ENCODE measurements at regions not wholly inside any gene's neighbourhood (a gene's known extent, or its start where the extent isn't known, plus 50 kb on each side); places are given as distances from the start of the nearest gene placed in this dataset.
"Not testable (repeated sequence)": the region's sequence is repeated elsewhere in the genome, so short reads cannot be mapped to it uniquely, and the experiment has no call there.

DNA sequence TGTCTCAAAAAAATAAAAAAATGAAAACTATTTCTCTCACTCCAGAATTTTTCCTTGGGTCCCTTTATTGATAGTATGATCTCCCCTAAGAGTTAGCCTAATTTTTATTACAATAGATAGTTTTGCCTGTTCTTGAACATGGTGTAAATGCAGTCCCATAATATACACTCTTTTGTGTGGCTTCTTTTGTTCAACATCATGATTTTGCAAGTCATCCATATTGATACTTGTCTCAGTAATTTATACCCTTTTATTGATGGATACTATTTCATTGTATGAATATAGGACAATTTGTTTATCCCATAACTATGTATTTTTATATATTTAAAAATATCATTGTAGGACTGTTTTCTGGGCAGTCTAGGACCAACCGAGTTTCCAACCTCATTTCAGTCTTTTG, 207.0 kb downstream of the UTP18 start:
- Histone ChIP-seq H3K4me1 (ENCODE audit: control insufficient read depth, insufficient read depth, low read length) (no peaks in the 10 kb centered on the region), H3K9ac (ENCODE audit: low read length) (no peak overlapping the region), H3K27me3 (replicated peaks; ENCODE audit: control insufficient read depth, insufficient read depth, low read length) (no peaks in the 10 kb centered on the region)

DNA sequence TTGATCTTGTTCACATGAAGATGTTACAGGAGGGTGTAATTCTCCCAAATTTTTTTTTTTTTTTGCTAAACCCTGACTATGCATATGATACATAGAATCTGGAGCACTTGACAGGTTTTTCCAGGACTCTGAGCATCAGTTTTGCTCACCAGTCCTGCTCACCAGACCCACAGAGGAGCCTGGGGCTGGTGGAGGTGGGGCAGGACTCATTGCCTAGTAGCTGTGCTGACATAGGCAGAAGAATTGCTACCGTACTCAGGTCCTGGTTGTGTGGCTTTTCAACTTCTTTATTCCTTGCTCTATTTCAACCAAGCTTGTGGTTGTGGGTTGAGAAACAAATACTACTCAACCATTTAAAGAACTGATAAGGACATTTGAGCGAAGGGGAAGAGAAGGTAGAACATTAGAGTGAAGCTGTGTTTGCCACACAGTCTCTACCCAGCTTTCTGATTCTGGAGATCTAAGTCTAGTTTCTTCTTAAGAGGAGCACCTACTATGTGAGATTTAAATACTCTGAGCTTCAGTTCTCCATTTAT, 212.4 kb downstream of the UTP18 start:
- Histone ChIP-seq H3K4me1 (ENCODE audit: control insufficient read depth, insufficient read depth, low read length) (no peaks in the 10 kb centered on the region), H3K4me3 (ENCODE audit: low read length) (no peak overlapping the region), H3K9ac (ENCODE audit: low read length) (no peak overlapping the region), H3K36me3 (ENCODE audit: control insufficient read depth, insufficient read depth, low read length, severe bottlenecking) (no peaks in the 10 kb centered on the region), H3K27me3 (replicated peaks; ENCODE audit: control insufficient read depth, insufficient read depth, low read length) (no peaks in the 10 kb centered on the region), H3K9me3 (ENCODE audit: control insufficient read depth, low read length) (no peaks in the 10 kb centered on the region)
- DNase-seq (ENCODE audit: low read depth): no peak

More for the DNA sequence above, 207.0 kb downstream of the UTP18 start:
- Histone ChIP-seq H3K36me3 (ENCODE audit: control insufficient read depth, insufficient read depth, low read length, severe bottlenecking) (no peaks in the 10 kb centered on the region), H3K4me3 (ENCODE audit: low read length) (no peak overlapping the region), H3K9me3 (ENCODE audit: control insufficient read depth, low read length) (no peaks in the 10 kb centered on the region)
- no peak for DNase-seq (ENCODE audit: low read depth)

DNA sequence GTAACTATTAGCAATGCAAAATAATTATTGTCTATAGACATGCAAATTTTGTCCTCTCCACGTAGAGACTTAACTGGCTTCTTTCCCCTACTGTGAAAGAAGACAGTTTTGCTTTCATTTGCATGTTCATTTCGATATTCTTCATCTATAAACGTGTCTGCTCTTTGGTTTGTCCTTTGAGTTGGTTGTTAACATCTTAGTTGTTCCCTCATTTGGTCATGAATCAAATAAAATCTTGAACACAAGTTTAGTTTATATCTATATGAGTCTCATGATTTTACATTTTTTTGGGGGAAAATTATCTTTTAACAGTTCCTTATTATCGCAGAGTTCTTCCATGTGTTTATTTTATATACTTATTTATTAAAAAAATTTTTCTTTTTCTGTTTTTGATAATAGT, 214.4 kb downstream of the UTP18 start:
- H3K4me1 ChIP-seq (ENCODE audit: control insufficient read depth, insufficient read depth, low read length): no peaks in the 10 kb centered on the region
- no peak for DNase-seq (ENCODE audit: low read depth)
- no peak overlapping the region for H3K9ac ChIP-seq (ENCODE audit: low read length)
- no peaks in the 10 kb centered on the region for H3K27me3 ChIP-seq (replicated peaks; ENCODE audit: control insufficient read depth, insufficient read depth, low read length)
- no peaks in the 10 kb centered on the region for H3K9me3 ChIP-seq (ENCODE audit: control insufficient read depth, low read length)
- no peaks in the 10 kb centered on the region for H3K36me3 ChIP-seq (ENCODE audit: control insufficient read depth, insufficient read depth, low read length, severe bottlenecking)
- H3K4me3 ChIP-seq (ENCODE audit: low read length): no peak overlapping the region

DNA sequence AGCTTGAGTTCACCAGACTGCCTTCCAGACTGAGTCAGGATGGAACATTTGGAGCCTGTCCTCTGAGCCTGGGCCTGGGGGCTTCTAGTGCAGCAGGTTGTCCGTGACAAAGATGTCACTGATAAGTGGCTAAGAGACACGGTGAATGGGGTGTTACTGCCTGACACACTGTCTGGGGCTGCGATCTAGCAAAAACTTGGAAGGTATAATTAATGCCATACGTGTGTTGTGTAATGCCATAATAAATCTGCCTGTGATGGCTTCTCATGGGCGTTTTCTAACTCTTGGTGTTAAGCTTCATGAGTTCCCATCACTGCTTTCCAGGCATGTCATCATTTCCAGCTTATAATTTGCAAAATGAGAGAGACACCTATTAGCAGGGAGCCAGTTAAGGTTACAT, 215.4 kb downstream of the UTP18 start:
- Histone ChIP-seq H3K9ac (ENCODE audit: low read length) (no peak overlapping the region), H3K36me3 (ENCODE audit: control insufficient read depth, insufficient read depth, low read length, severe bottlenecking) (no peaks in the 10 kb centered on the region), H3K4me3 (ENCODE audit: low read length) (no peak overlapping the region), H3K27me3 (replicated peaks; ENCODE audit: control insufficient read depth, insufficient read depth, low read length) (no peaks in the 10 kb centered on the region), H3K9me3 (ENCODE audit: control insufficient read depth, low read length) (peaks cover 3% of the 10 kb centered on the region), H3K4me1 (ENCODE audit: control insufficient read depth, insufficient read depth, low read length) (no peaks in the 10 kb centered on the region)
- no peak for DNase-seq (ENCODE audit: low read depth)

DNA sequence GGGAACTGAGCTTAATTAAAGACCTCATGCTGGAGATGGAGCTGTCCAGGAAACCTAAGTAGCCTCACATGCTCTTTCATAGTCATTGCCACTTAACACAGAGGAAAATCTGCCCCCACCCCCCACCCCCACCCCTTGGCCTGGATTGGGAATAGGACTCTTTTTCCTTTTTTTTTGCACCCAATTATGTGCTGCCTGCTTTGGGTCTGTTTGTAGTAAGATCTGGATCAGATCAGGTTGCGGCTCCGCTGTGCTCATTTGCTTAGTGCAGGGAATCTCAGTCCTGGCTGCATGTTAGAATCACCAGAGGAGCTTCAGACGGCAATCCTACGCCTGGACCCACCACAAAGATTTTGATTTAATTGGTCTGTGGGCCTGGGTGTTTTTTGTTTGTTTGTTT, 219.0 kb downstream of the UTP18 start:
- no peak for DNase-seq (ENCODE audit: low read depth)
- H3K4me1 ChIP-seq (ENCODE audit: control insufficient read depth, insufficient read depth, low read length): no peaks in the 10 kb centered on the region
- peaks cover 16% of the 10 kb centered on the region for H3K9me3 ChIP-seq (ENCODE audit: control insufficient read depth, low read length)
- H3K27me3 ChIP-seq (replicated peaks; ENCODE audit: control insufficient read depth, insufficient read depth, low read length): no peaks in the 10 kb centered on the region
- H3K36me3 ChIP-seq (ENCODE audit: control insufficient read depth, insufficient read depth, low read length, severe bottlenecking): no peaks in the 10 kb centered on the region
- H3K9ac ChIP-seq (ENCODE audit: low read length): no peak overlapping the region
- no peak overlapping the region for H3K4me3 ChIP-seq (ENCODE audit: low read length)

DNA sequence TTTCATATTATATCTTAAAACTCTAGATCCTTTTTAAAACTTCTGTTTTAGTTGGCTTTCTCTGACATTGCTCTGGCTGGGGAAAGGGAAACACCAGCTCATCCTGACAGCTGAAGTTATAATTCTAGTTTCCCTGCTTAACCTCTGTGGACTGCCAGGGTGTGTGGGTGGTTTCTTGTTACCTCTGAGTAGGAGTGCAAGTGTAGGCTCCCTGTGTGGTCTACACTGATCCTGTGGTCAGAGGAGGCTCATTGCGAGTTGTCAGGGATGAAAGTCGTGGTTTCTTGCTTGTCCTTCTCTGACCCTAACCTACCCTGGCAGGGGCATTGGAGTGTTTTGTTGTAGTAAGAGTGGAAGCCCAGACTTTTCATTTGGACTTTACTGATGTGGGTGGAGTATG, 221.0 kb downstream of the UTP18 start:
- Histone ChIP-seq H3K4me1 (ENCODE audit: control insufficient read depth, insufficient read depth, low read length) (no peaks in the 10 kb centered on the region), H3K36me3 (ENCODE audit: control insufficient read depth, insufficient read depth, low read length, severe bottlenecking) (no peaks in the 10 kb centered on the region), H3K27me3 (replicated peaks; ENCODE audit: control insufficient read depth, insufficient read depth, low read length) (no peaks in the 10 kb centered on the region), H3K9ac (ENCODE audit: low read length) (no peak overlapping the region), H3K4me3 (ENCODE audit: low read length) (no peak overlapping the region), H3K9me3 (ENCODE audit: control insufficient read depth, low read length) (peaks cover 16% of the 10 kb centered on the region)
- DNase-seq (ENCODE audit: low read depth): no peak

DNA sequence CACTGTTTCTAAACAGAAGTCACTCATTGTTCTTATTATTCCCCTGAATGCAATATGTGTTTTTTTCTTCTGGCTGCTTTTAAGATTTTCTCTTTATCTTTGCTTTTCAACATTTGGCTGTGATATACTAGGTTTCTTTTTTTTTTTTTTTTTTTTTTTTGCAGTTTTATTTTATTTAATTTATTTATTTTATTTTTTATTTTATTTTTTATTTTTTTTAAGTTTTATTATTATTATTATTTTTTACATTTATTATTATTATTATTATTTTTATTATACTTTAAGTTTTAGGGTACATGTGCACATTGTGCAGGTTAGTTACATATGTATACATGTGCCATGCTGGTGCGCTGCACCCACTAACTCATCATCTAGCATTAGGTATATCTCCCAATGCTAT, 221.9 kb downstream of the UTP18 start:
- H3K4me3 ChIP-seq (ENCODE audit: low read length); H3K9ac ChIP-seq (ENCODE audit: low read length); H3K27me3 ChIP-seq (replicated peaks; ENCODE audit: control insufficient read depth, insufficient read depth, low read length); H3K36me3 ChIP-seq (ENCODE audit: control insufficient read depth, insufficient read depth, low read length, severe bottlenecking); H3K4me1 ChIP-seq (ENCODE audit: control insufficient read depth, insufficient read depth, low read length); DNase-seq (ENCODE audit: low read depth): not testable (repeated sequence)
- H3K9me3 ChIP-seq (ENCODE audit: control insufficient read depth, low read length): peaks cover 16% of the 10 kb centered on the region

DNA sequence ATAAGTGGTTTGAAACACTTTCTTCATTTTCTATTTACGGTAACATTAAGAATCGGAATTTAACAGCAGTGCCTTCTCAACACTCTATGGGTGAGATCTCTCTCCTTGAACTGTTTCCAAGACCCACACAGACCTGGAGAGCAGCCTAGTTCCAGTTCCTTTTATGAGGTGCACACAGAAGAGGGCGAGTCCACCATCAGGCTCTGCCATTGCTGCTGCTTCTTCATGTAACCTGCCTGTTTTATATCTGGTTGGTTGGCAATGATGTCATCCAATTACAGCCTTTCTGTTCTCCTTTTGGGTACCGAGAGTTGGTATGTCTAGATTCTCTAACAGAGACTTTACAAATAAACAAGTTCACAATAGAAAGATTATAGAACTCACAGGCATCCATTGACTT, 225.7 kb downstream of the UTP18 start:
- no peaks in the 10 kb centered on the region for H3K4me1 ChIP-seq (ENCODE audit: control insufficient read depth, insufficient read depth, low read length)
- no peaks in the 10 kb centered on the region for H3K27me3 ChIP-seq (replicated peaks; ENCODE audit: control insufficient read depth, insufficient read depth, low read length)
- no peaks in the 10 kb centered on the region for H3K36me3 ChIP-seq (ENCODE audit: control insufficient read depth, insufficient read depth, low read length, severe bottlenecking)
- H3K4me3 ChIP-seq (ENCODE audit: low read length): no peak overlapping the region
- H3K9ac ChIP-seq (ENCODE audit: low read length): no peak overlapping the region
- no peak for DNase-seq (ENCODE audit: low read depth)
- H3K9me3 ChIP-seq (ENCODE audit: control insufficient read depth, low read length): peaks cover 10% of the 10 kb centered on the region

DNA sequence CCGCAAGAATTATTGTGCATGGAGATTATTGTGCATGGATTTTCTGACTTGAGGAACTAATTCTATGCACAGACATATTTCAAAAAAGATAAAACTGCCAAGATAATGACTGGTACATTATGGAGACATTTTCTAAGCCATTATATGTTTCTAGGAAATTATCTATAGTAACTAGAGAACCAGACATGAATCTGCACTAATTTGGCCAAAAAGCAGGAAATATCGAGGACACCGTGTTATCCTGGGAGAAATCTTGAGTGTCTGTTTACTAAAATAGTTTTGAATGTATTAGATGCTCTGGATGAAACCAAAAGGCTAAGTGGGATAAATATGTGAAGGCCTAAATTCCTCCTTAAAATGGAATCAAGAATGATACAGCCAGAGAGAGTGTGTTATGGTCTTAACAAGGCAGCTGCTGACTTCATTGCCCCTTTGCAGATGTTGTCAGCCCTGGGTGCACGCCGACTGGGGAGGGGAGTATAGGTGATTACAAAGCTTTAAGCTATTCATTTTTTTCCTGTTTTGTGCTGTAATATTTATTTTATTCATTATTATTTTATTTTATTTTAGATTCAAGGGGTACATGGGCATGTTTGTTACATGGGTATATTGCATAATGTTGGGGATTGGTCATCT, 226.7 kb downstream of the UTP18 start:
- no peak for DNase-seq (ENCODE audit: low read depth)
- H3K36me3 ChIP-seq (ENCODE audit: control insufficient read depth, insufficient read depth, low read length, severe bottlenecking): no peaks in the 10 kb centered on the region
- H3K9ac ChIP-seq (ENCODE audit: low read length): no peak overlapping the region
- H3K27me3 ChIP-seq (replicated peaks; ENCODE audit: control insufficient read depth, insufficient read depth, low read length): no peaks in the 10 kb centered on the region
- H3K9me3 ChIP-seq (ENCODE audit: control insufficient read depth, low read length): peaks cover under 1% of the 10 kb centered on the region
- no peaks in the 10 kb centered on the region for H3K4me1 ChIP-seq (ENCODE audit: control insufficient read depth, insufficient read depth, low read length)
- no peak overlapping the region for H3K4me3 ChIP-seq (ENCODE audit: low read length)

DNA sequence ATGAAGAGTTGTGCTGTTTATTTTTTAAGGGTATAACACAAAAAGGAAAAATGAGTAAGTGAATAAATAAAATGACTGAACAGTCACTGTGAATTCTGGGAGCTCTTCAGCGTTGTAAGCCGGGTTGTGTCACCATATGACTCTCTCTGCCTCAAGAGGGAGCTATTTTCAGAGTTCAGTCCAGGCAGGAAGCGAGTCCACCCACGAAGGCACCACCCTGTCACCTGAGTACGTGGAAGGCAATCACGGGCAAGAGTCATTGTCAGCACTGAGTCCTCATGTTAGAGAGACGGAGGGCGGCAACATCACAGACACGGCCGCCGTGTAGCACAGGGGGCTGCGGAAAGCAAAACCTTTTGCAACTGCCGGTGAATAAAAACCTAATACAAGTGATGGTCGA, 227.6 kb downstream of the UTP18 start:
- Histone ChIP-seq H3K27me3 (replicated peaks; ENCODE audit: control insufficient read depth, insufficient read depth, low read length) (no peaks in the 10 kb centered on the region), H3K4me3 (ENCODE audit: low read length) (no peak overlapping the region), H3K4me1 (ENCODE audit: control insufficient read depth, insufficient read depth, low read length) (no peaks in the 10 kb centered on the region), H3K9me3 (ENCODE audit: control insufficient read depth, low read length) (no peaks in the 10 kb centered on the region), H3K9ac (ENCODE audit: low read length) (no peak overlapping the region), H3K36me3 (ENCODE audit: control insufficient read depth, insufficient read depth, low read length, severe bottlenecking) (no peaks in the 10 kb centered on the region)
- no peak for DNase-seq (ENCODE audit: low read depth)

DNA sequence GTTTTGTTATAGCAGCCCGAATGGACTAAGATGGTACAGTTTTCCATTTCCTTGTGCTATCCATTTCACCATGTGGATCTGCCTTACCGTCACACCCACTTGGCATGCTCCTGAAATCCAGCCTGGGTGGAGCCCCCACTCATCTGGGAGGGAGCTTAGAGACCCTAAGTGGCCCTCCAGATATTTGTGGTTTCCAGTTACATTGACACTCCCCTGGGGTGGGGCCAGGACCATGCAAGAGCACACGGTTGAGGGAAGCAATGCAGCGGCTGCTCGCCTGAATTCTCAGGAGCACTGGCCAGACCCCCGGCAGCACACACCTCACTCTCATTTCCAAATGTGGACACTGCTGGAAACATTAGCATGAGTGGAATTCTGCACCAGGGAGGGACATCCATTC, 231.1 kb downstream of the UTP18 start:
- no peaks in the 10 kb centered on the region for H3K36me3 ChIP-seq (ENCODE audit: control insufficient read depth, insufficient read depth, low read length, severe bottlenecking)
- H3K4me3 ChIP-seq (ENCODE audit: low read length): no peak overlapping the region
- H3K27me3 ChIP-seq (replicated peaks; ENCODE audit: control insufficient read depth, insufficient read depth, low read length): no peaks in the 10 kb centered on the region
- H3K9me3 ChIP-seq (ENCODE audit: control insufficient read depth, low read length): no peaks in the 10 kb centered on the region
- no peak for DNase-seq (ENCODE audit: low read depth)
- H3K9ac ChIP-seq (ENCODE audit: low read length): no peak overlapping the region
- no peaks in the 10 kb centered on the region for H3K4me1 ChIP-seq (ENCODE audit: control insufficient read depth, insufficient read depth, low read length)

DNA sequence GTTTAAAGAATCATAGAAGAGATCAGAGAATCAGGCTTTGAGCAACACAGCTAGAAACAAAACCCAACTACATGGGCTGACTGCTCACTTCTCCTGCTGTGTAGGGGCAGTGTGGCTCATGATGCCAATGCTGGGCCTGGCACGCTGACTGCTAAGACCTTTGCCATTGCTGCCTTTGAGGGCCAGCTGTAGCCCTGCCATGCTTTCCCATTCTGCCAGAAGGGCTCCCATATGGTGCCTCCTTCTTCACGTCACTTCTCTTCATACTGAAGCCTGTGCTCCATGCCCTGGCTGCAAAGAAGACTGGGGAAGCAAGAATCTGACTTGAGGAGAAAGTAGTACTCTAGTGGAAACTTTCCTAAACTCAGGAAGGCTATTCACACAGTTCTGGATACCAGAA, 232.9 kb downstream of the UTP18 start:
- Histone ChIP-seq H3K27me3 (replicated peaks; ENCODE audit: control insufficient read depth, insufficient read depth, low read length) (no peaks in the 10 kb centered on the region), H3K9ac (ENCODE audit: low read length) (no peak overlapping the region)

More for the DNA sequence above, 232.9 kb downstream of the UTP18 start:
- H3K4me1 ChIP-seq (ENCODE audit: control insufficient read depth, insufficient read depth, low read length): no peaks in the 10 kb centered on the region
- no peaks in the 10 kb centered on the region for H3K9me3 ChIP-seq (ENCODE audit: control insufficient read depth, low read length)
- H3K36me3 ChIP-seq (ENCODE audit: control insufficient read depth, insufficient read depth, low read length, severe bottlenecking): no peaks in the 10 kb centered on the region
- no peak overlapping the region for H3K4me3 ChIP-seq (ENCODE audit: low read length)
- DNase-seq (ENCODE audit: low read depth): no peak
